DND-41 (cell line): ENCODE measurements at regions not wholly inside any gene's neighbourhood (a gene's known extent, or its start where the extent isn't known, plus 50 kb on each side); places are given as distances from the start of the nearest gene placed in this dataset.

Source experiments
- EZH2 ChIP-seq: IDR thresholded peaks from 3 replicates; pipeline ENCODE4 v1.6.1; 2012; ENCODE audit warnings: borderline replicate concordance, low read depth, mild to moderate bottlenecking, moderate library complexity, low read length, inconsistent platforms; ENCODE audit not compliant: severe bottlenecking
- TF ChIP-seq, protein P1 (sequence below): IDR thresholded peaks from 2 replicates; pipeline ENCODE4 v1.5.1; 2012; ENCODE audit warnings: borderline replicate concordance, low read length, moderate library complexity, mild to moderate bottlenecking; ENCODE audit not compliant: poor library complexity, severe bottlenecking; ENCODE audit errors: extremely low read depth

DNA sequence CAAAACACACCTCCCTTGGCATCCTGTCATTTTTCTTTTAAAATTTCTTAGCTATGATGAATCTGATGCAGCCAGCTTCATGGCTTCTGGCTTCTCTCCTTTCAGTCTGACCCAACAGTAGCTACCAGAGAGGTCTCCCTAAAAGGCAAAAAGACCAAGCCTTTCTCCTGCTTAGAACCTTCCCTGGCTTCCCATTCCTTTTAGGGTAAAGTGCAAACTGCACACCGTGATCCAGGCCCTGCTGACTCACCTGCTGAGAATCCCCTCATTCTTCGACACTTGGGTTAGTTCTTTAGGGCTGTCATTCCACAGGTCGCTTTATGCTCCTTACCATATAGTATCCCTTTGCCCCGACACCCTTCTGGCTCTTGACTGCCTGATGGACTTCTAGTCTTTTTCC lies 362.4 kb downstream of the MIAT start:
- TF ChIP-seq, protein P1, sequence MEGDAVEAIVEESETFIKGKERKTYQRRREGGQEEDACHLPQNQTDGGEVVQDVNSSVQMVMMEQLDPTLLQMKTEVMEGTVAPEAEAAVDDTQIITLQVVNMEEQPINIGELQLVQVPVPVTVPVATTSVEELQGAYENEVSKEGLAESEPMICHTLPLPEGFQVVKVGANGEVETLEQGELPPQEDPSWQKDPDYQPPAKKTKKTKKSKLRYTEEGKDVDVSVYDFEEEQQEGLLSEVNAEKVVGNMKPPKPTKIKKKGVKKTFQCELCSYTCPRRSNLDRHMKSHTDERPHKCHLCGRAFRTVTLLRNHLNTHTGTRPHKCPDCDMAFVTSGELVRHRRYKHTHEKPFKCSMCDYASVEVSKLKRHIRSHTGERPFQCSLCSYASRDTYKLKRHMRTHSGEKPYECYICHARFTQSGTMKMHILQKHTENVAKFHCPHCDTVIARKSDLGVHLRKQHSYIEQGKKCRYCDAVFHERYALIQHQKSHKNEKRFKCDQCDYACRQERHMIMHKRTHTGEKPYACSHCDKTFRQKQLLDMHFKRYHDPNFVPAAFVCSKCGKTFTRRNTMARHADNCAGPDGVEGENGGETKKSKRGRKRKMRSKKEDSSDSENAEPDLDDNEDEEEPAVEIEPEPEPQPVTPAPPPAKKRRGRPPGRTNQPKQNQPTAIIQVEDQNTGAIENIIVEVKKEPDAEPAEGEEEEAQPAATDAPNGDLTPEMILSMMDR, result no peak
- TF ChIP-seq EZH2, result no peak
